Brain microvascular endothelial cell (primary cell): ENCODE measurements at regions not wholly inside any gene's neighbourhood (a gene's known extent, or its start where the extent isn't known, plus 50 kb on each side); places are given as distances from the start of the nearest gene placed in this dataset.

Experiments
- DNase-seq: peaks from one replicate; pipeline ENCODE4 v3.0.0-alpha.2; 2020
- H3K27ac ChIP-seq: fragments of 250-450 bp; sonication (Bioruptor Pico); 2 replicates; pipeline ENCODE4 v1.5.1; 2020; ENCODE audit warnings: mild to moderate bottlenecking, moderate library complexity
- H3K27me3 ChIP-seq: fragments of 250-450 bp; sonication (Bioruptor Pico); replicated peaks from 2 replicates; pipeline ENCODE4 v1.5.1; 2020; ENCODE audit warnings: mild to moderate bottlenecking
- H3K36me3 ChIP-seq: fragments of 250-450 bp; sonication (Bioruptor Pico); replicated peaks from 2 replicates; pipeline ENCODE4 v1.5.1; 2020; ENCODE audit warnings: mild to moderate bottlenecking
- H3K4me3 ChIP-seq: 2 replicates; pipeline ENCODE4 v1.5.1; 2011; ENCODE audit warnings: low read depth, mild to moderate bottlenecking, control low read depth, low read length, moderate library complexity
- in situ Hi-C: cut with HindIII; loops from 2 replicates; pipeline ENCODE4 v1.10.0; 2017; ENCODE audit warnings: low sequenced_read_pairs, low pct_ligation_motif_present
- TF ChIP-seq, protein P1 (sequence below): IDR thresholded peaks from 2 replicates; pipeline ENCODE4 v1.5.1; 2011; ENCODE audit warnings: low read depth, mild to moderate bottlenecking, moderate library complexity, low read length, control low read depth, inconsistent platforms; ENCODE audit errors: missing control alignments

DNA sequence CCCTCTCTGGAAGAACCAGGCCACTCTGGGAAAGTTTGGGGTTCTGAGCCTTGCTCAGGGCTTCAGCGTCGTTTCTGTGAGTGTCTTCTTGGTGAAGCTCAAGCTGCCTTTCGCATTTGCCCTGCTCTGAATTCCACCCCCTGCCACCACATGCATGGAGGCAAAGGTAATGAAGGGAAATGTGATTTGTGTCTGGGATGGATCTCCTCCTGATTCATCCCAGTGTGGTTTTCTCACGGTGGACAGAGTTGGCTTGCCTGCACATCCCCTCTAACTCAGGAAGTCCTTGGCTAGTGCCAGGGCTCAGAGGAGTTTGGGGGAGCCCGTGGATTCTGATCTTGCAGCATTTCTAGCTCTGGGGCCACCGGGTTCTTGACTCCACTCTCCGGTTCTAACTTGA, 173.6 kb upstream of the RAB4A start:
- no peak overlapping the region for H3K4me3 ChIP-seq
- H3K27me3 ChIP-seq, result no peaks in the 10 kb centered on the region
- no peak overlapping the region for H3K27ac ChIP-seq
- DNase-seq, result no peak
- H3K36me3 ChIP-seq, result no peaks in the 10 kb centered on the region
- in situ Hi-C loops, result no loop called here
- TF ChIP-seq, protein P1, sequence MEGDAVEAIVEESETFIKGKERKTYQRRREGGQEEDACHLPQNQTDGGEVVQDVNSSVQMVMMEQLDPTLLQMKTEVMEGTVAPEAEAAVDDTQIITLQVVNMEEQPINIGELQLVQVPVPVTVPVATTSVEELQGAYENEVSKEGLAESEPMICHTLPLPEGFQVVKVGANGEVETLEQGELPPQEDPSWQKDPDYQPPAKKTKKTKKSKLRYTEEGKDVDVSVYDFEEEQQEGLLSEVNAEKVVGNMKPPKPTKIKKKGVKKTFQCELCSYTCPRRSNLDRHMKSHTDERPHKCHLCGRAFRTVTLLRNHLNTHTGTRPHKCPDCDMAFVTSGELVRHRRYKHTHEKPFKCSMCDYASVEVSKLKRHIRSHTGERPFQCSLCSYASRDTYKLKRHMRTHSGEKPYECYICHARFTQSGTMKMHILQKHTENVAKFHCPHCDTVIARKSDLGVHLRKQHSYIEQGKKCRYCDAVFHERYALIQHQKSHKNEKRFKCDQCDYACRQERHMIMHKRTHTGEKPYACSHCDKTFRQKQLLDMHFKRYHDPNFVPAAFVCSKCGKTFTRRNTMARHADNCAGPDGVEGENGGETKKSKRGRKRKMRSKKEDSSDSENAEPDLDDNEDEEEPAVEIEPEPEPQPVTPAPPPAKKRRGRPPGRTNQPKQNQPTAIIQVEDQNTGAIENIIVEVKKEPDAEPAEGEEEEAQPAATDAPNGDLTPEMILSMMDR, result no peak

DNA sequence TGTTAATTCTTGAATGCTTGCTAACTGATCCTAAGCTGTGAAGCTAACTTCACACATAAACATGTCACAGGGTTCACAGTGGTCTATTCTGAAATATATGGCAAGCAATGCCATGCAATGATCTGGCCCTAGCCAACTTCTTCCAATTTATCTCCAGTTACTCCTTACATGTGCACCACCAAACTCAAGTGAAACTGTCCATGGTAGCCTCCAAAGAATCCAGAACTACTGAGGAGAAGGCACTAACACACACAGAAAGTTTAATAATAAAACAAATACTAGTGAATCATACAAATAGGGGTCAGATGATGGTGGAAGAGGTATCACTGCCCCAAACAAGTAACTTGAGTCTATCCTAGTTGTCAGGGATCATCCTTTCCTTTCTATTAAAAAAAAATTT, 172.6 kb upstream of the RAB4A start:
- Histone ChIP-seq H3K27ac (no peak overlapping the region), H3K36me3 (no peaks in the 10 kb centered on the region), H3K27me3 (no peaks in the 10 kb centered on the region), H3K4me3 (no peak overlapping the region)
- TF ChIP-seq, protein P1, result no peak
- in situ Hi-C loops, result no loop called here
- DNase-seq, result no peak

DNA sequence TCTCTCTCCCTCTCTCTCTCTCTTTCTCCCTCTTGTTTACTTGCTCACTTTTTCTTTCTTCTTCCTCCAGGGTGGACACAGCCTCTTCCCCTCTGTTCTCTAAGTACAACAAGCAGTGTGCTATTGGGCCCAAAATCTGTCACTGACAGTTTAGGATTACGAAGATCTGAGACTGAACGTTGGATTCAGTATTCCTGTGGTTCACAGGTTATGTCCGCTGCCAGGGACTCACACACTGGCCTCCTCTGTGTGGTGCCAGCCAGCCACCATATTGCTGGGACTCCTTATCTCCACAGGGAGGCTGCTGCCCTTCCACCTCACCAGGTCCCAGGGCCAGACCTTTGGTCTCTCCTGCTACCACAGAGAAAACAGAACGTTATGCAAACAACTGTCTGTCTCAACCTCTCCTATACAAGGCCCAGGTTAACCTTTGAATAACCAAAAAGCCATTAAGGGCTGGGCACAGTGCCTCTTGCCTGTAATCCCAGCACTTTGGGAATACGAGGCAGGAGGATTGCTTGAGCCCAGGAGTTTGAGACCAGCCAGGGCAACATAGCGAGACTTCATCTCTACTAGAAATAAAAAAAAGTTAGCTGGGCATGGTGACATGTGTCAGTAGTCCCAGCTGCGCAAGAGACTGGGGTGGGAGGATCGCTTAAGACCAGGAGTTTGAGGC, 171.9 kb upstream of the RAB4A start:
- Histone ChIP-seq H3K4me3 (no peak overlapping the region), H3K27ac (no peak overlapping the region), H3K27me3 (no peaks in the 10 kb centered on the region), H3K36me3 (no peaks in the 10 kb centered on the region)
- DNase-seq, result no peak
- in situ Hi-C loops, result no loop called here
- TF ChIP-seq, protein P1, result no peak

DNA sequence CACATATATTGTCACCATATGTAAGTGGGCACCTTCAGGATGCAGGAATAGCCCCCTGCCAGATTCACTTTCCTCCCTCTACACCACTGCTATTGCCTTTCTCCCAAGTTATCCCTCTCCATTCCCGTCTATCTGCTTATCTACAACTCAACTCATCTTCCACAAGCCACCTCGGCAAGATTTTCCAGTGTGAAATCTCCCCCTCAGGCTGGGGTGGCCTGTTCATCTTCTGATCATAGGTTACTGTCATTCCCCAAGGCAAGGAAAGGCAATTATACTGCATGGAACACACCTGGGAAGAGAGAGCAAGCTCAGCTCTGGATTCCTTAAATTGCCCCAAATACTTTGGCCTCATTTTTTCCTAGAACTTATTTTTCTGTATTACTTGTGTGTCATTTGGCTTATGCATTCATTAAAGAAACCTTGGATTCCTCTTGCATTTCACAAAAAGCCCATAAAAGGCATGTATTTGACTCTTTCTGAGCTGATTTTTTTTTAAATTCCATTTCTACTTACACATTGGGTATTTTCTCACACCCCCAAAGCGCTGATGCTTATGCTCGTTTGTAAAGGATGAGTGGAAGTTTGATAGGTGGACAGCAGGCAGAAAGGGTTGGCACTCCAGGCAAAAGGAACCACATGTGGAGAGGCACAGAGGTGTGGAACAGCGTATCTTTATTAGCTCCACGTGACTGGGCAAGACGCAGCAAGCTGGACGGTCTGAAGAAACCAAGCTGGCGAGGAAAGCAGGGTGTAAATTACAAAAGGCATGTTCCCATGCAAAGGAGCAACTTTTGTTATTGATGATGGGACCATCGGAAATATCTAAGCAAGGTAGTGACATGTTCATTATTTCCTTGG, 169.7 kb upstream of the RAB4A start:
- no peak for DNase-seq
- TF ChIP-seq, protein P1, result no peak
- Histone ChIP-seq H3K4me3 (no peak overlapping the region), H3K27me3 (no peaks in the 10 kb centered on the region), H3K36me3 (no peaks in the 10 kb centered on the region), H3K27ac (no peak overlapping the region)
- in situ Hi-C loops, result no loop called here

DNA sequence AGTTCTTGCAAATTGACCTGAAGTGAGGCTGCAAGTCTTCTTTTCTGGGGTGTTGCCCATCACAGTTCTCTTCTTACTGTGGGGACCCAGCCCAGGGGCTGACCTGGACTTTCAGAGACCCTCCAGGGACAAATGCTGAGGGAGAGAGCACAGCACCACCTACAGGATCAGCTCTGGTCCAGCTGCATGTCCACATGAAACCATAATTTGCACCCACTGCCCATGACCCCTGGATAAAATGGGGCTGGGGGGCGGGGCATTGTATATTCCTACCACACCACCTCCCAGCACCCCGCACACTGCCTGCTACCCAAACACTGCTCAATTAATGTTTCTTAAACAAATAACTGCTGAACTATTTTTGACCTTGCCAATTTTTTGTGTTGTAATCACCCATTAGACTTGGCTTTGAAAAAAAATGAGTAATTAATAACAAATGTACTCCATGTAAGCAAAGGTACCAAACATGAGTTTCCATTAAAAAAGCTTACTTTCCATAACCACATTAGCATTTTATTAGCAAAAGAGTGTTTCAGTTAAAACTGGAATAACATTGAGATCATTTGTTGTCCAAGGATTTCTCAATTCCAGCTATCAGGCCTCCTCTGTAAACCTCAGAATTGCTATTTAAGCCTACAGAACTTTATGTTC, 168.0 kb upstream of the RAB4A start:
- H3K4me3 ChIP-seq, result no peak overlapping the region
- no peaks in the 10 kb centered on the region for H3K27me3 ChIP-seq
- in situ Hi-C loops, result no loop called here
- H3K36me3 ChIP-seq, result no peaks in the 10 kb centered on the region
- TF ChIP-seq, protein P1, result no peak
- no peak overlapping the region for H3K27ac ChIP-seq
- DNase-seq, result no peak
